Mesothelial cell of epicardium (in vitro differentiated cells): ENCODE measurements at regions not wholly inside any gene's neighbourhood (a gene's known extent, or its start where the extent isn't known, plus 50 kb on each side); places are given as distances from the start of the nearest gene placed in this dataset.

Experiments used
- DNase-seq, 2 experiments: peaks; one replicate each; pipeline ENCODE4 v3.0.0; 2021; ENCODE audit warnings: low spot score in 2 of 2; ENCODE audit not compliant: unreplicated experiment in 2 of 2
- H3K27ac Mint-ChIP-seq: 2 replicates; pipeline ENCODE4 v1.8.0; 2021; ENCODE audit warnings: mixed read lengths
- H3K27me3 Mint-ChIP-seq: 2 replicates; pipeline ENCODE4 v1.8.0; 2021; ENCODE audit warnings: low read depth, mixed read lengths
- H3K36me3 Mint-ChIP-seq: 2 replicates; pipeline ENCODE4 v1.8.0; 2021; ENCODE audit warnings: mixed read lengths
- H3K4me1 Mint-ChIP-seq: 2 replicates; pipeline ENCODE4 v1.8.0; 2021; ENCODE audit warnings: mixed read lengths
- H3K4me3 Mint-ChIP-seq: 2 replicates; pipeline ENCODE4 v1.8.0; 2021; ENCODE audit warnings: mild to moderate bottlenecking, moderate library complexity, mixed read lengths
- H3K9me3 Mint-ChIP-seq: 2 replicates; pipeline ENCODE4 v1.8.0; 2021; ENCODE audit warnings: mixed read lengths
- TF ChIP-seq, protein P1 (sequence below): fragments of 200-600 bp; sonication (generic); IDR thresholded peaks from one replicate; pipeline ENCODE4 v1.5.0; 2021; ENCODE audit warnings: antibody characterized with exemption; ENCODE audit not compliant: unreplicated experiment

DNA sequence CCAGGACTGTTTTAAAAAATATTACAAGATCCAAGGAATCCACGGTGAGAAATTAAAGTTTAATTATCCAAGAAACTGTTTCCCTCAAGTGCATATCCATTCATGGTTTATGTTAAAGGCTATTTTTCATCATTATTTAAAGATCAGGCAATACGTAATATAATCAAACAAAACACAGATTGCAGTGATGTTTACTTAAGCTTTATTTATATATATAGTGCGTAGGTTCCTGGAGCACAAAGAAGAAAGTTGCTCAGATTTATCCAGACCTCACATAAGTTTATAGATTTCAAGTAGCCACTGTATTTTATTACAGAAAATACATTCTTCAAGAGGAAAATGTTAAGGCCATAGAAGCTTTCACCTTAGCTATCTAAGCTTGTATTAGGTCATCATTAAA, 210.0 kb upstream of the KLF14 start:
- no peaks in the 10 kb centered on the region for H3K36me3 Mint-ChIP-seq
- TF ChIP-seq, protein P1, sequence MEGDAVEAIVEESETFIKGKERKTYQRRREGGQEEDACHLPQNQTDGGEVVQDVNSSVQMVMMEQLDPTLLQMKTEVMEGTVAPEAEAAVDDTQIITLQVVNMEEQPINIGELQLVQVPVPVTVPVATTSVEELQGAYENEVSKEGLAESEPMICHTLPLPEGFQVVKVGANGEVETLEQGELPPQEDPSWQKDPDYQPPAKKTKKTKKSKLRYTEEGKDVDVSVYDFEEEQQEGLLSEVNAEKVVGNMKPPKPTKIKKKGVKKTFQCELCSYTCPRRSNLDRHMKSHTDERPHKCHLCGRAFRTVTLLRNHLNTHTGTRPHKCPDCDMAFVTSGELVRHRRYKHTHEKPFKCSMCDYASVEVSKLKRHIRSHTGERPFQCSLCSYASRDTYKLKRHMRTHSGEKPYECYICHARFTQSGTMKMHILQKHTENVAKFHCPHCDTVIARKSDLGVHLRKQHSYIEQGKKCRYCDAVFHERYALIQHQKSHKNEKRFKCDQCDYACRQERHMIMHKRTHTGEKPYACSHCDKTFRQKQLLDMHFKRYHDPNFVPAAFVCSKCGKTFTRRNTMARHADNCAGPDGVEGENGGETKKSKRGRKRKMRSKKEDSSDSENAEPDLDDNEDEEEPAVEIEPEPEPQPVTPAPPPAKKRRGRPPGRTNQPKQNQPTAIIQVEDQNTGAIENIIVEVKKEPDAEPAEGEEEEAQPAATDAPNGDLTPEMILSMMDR: no peak
- no peaks in the 10 kb centered on the region for H3K9me3 Mint-ChIP-seq
- no peak for DNase-seq
- H3K4me3 Mint-ChIP-seq: no peak overlapping the region
- H3K27ac Mint-ChIP-seq: no peak overlapping the region
- no peaks in the 10 kb centered on the region for H3K27me3 Mint-ChIP-seq
- peaks cover 17% of the 10 kb centered on the region for H3K4me1 Mint-ChIP-seq

DNA sequence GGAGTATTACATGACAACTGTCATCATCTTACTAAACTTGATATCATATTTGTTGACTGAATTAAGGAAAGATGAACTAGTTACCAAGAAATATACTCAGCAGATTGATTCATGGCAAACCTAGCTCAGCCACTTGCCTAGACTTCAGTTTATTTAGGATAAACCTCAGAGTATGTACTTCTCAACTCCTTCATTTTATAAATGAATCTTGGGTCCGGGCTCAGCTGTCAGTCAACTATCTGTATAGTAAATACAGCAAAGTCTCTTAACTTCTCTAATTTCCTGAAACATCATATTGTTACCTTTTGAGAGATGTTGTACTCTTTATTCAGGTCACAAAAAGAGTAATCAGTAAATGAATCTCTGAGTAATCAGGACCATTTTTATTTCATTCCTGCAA, 211.0 kb upstream of the KLF14 start:
- no peak overlapping the region for H3K27ac Mint-ChIP-seq
- no peaks in the 10 kb centered on the region for H3K36me3 Mint-ChIP-seq
- H3K9me3 Mint-ChIP-seq: no peaks in the 10 kb centered on the region
- H3K27me3 Mint-ChIP-seq: no peaks in the 10 kb centered on the region
- peaks cover 17% of the 10 kb centered on the region for H3K4me1 Mint-ChIP-seq
- no peak for DNase-seq
- TF ChIP-seq, protein P1: no peak
- H3K4me3 Mint-ChIP-seq: no peak overlapping the region

DNA sequence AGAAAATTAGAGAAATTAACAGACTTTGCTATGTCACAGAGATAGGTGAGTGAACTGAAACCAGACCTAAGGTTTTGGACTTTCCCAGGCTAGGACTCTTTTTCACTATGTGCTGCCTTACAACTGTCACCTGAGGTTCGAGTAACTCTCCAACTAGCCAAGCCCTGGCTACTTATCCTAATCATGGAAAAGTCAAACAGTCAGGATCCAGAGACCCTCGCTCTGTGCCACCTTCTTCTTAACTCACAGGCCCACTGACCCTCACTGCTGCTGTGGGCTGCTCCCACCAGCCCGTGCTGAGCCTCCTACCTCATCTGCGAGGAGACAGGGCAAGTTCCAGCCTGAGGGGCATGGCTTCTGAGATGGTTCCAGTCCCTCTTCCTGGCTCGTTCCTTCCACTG, 211.4 kb upstream of the KLF14 start:
- H3K36me3 Mint-ChIP-seq: no peaks in the 10 kb centered on the region
- H3K4me1 Mint-ChIP-seq: peaks cover 17% of the 10 kb centered on the region
- TF ChIP-seq, protein P1: no peak
- DNase-seq: no peak
- H3K27me3 Mint-ChIP-seq: no peaks in the 10 kb centered on the region
- H3K4me3 Mint-ChIP-seq: no peak overlapping the region
- no peak overlapping the region for H3K27ac Mint-ChIP-seq
- no peaks in the 10 kb centered on the region for H3K9me3 Mint-ChIP-seq

DNA sequence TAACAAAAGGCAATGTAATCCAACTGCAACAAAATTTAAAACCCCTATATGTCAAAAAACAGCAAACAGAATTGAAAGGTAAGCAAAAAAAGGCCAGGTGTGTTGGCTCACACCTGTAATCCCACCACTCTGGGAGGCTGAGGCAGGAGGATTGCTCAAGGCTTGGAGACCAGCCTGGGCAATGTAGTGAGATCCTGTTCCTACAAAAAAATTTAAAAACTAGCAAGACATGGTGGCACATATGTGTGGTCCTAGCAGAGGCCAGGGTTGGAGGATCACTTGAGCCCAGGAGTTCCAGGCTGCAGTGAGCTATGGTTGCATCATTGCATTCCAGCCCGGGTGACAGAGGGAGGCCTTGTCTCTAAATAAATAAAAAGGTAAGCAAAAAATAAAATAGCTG, 212.1 kb upstream of the KLF14 start:
- Mint-ChIP-seq H3K36me3 (no peaks in the 10 kb centered on the region), H3K27ac (no peak overlapping the region), H3K4me1 (peaks cover 17% of the 10 kb centered on the region), H3K27me3 (no peaks in the 10 kb centered on the region), H3K4me3 (no peak overlapping the region), H3K9me3 (no peaks in the 10 kb centered on the region)
- TF ChIP-seq, protein P1: no peak
- DNase-seq: no peak

DNA sequence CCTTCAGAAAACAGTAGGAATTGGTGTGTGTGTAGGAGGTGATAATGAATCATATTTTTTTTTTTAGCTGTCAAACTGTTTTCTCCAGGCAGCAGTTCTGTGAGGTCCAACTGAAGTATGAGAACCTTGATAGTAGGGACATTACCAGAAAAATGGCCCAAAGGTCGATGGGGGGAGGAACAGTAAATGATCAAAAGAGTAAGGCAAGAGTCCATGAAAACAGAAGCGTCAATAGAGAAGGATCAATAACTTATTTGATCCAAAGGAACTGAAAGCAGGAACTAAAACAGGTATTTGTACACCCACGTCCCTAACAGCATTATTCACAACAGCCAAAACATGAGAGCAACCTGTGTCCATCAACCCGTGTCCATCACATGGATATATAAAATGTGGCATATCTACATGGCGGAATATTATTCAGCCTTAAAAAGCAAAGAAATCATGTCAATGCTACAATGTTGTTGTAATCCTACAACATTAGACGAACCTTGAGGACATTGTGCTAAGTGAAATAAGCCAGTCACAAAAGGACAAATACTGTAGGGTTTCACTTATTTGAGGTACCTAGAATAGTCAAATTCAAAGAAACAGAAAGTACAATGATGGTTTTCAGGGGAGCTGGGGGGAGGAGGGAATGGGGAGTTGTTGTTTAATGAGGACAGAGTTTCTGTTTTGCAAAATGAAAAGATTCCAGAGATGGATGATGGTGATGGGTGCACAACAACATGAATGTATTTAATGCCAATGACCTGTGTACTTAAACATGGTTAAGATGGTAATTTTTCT, 214.0 kb upstream of the KLF14 start:
- Mint-ChIP-seq H3K36me3 (no peaks in the 10 kb centered on the region), H3K27ac (no peak overlapping the region), H3K4me1 (peaks cover 10% of the 10 kb centered on the region), H3K27me3 (no peaks in the 10 kb centered on the region), H3K4me3 (no peak overlapping the region), H3K9me3 (no peaks in the 10 kb centered on the region)
- no peak for DNase-seq
- TF ChIP-seq, protein P1: no peak
